ENCODE measurements at regions not wholly inside any gene's neighbourhood (a gene's known extent, or its start where the extent isn't known, plus 50 kb on each side); places are given as distances from the start of the nearest gene placed in this dataset.

- TF ChIP-seq, protein P1, sequence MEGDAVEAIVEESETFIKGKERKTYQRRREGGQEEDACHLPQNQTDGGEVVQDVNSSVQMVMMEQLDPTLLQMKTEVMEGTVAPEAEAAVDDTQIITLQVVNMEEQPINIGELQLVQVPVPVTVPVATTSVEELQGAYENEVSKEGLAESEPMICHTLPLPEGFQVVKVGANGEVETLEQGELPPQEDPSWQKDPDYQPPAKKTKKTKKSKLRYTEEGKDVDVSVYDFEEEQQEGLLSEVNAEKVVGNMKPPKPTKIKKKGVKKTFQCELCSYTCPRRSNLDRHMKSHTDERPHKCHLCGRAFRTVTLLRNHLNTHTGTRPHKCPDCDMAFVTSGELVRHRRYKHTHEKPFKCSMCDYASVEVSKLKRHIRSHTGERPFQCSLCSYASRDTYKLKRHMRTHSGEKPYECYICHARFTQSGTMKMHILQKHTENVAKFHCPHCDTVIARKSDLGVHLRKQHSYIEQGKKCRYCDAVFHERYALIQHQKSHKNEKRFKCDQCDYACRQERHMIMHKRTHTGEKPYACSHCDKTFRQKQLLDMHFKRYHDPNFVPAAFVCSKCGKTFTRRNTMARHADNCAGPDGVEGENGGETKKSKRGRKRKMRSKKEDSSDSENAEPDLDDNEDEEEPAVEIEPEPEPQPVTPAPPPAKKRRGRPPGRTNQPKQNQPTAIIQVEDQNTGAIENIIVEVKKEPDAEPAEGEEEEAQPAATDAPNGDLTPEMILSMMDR (IDR thresholded peaks at IDR 0.05), result peak in 1 of 4 donors; percentile 29
- no peak for TF ChIP-seq POLR2A (IDR thresholded peaks at IDR 0.05)
Observed at GRCh38 chr21:25313829-25314228, 293.5 kb downstream of the MRPL39 start.
